Endodermal cell (in vitro differentiated cells): ENCODE measurements at regions not wholly inside any gene's neighbourhood (a gene's known extent, or its start where the extent isn't known, plus 50 kb on each side); places are given as distances from the start of the nearest gene placed in this dataset.

Experiments used
- DNase-seq: peaks from one replicate; pipeline ENCODE4 v3.0.0-alpha.2; 2017
- H3K27ac ChIP-seq: 2 replicates; pipeline ENCODE4 v1.5.1; 2013; ENCODE audit warnings: mild to moderate bottlenecking, low read depth, low read length, moderate library complexity
- H3K27me3 ChIP-seq: 2 replicates; pipeline ENCODE4 v1.6.1; 2013; ENCODE audit warnings: mild to moderate bottlenecking, low read length, moderate library complexity; ENCODE audit not compliant: insufficient read depth, control insufficient read depth, poor library complexity, severe bottlenecking
- H3K36me3 ChIP-seq: 2 replicates; pipeline ENCODE4 v1.7.0; 2013; ENCODE audit warnings: mild to moderate bottlenecking, low read length, moderate library complexity; ENCODE audit not compliant: control insufficient read depth, insufficient read depth
- H3K4me1 ChIP-seq: one replicate; pipeline ENCODE4 v1.7.0; 2013; ENCODE audit warnings: low read length; ENCODE audit not compliant: control insufficient read depth, insufficient read depth
- H3K4me3 ChIP-seq: 2 replicates; pipeline ENCODE4 v1.5.1; 2013; ENCODE audit warnings: mild to moderate bottlenecking, low read length, moderate library complexity
- H3K9ac ChIP-seq: 2 replicates; pipeline ENCODE4 v1.6.1; 2013; ENCODE audit warnings: mild to moderate bottlenecking, low read length, moderate library complexity; ENCODE audit not compliant: poor library complexity, severe bottlenecking; ENCODE audit errors: extremely low read depth
- H3K9me3 ChIP-seq: 2 replicates; pipeline ENCODE4 v1.6.1; 2013; ENCODE audit warnings: mild to moderate bottlenecking, low read length, moderate library complexity; ENCODE audit not compliant: control insufficient read depth
- H3K27ac Mint-ChIP-seq: 2 replicates; pipeline ENCODE4 v1.8.0; 2020; ENCODE audit warnings: mixed read lengths
- H3K27me3 Mint-ChIP-seq: 2 replicates; pipeline ENCODE4 v1.8.0; 2021; ENCODE audit warnings: mild to moderate bottlenecking, mixed read lengths; ENCODE audit not compliant: insufficient read depth
- H3K36me3 Mint-ChIP-seq: 2 replicates; pipeline ENCODE4 v1.8.0; 2020; ENCODE audit warnings: low read depth, mixed read lengths
- H3K4me1 Mint-ChIP-seq: 2 replicates; pipeline ENCODE4 v1.8.0; 2020; ENCODE audit warnings: mixed read lengths
- H3K4me3 Mint-ChIP-seq: 2 replicates; pipeline ENCODE4 v1.8.0; 2020; ENCODE audit warnings: mild to moderate bottlenecking, moderate library complexity, mixed read lengths
- H3K9me3 Mint-ChIP-seq: 2 replicates; pipeline ENCODE4 v1.8.0; 2020; ENCODE audit warnings: mild to moderate bottlenecking, mixed read lengths
- WGBS, 2 experiments: methylation state at CpG; one replicate each; pipeline versions ENCODE4 v1.1.5 to v1.1.7; 2013; ENCODE audit warnings: missing lambda C conversion rate in 2 of 2, mixed read lengths in 1 of 2; ENCODE audit not compliant: insufficient coverage in 1 of 2, insufficient read length in 1 of 2; 5-methylcytosine and 5-hydroxymethylcytosine counted together
- TF ChIP-seq, protein P1 (sequence below): fragments of 200-600 bp; sonication (generic); conservative IDR thresholded peaks from 2 replicates; pipeline ENCODE4 v1.5.0; 2021; ENCODE audit warnings: antibody characterized with exemption, mild to moderate bottlenecking

DNA sequence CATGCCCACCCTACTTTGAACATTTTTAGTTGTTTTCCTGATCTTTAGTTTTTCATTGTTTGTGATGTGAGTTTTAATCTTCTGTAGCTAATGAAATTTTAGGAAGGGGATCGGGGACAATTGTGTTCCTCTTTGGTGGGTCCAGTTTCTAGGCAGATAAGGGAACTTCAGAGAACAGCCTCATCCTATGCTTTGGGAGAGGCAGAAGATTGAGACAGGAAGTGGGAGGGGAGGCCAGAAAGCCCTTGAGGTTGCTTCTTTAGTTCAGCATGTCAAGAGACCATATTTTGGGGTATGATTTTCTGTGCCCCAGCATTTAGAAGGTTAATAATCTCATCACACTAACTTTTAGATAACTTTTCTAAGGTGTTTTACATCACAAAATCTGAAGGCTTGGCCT, 191.0 kb downstream of the TANC2 start:
- TF ChIP-seq, protein P1, sequence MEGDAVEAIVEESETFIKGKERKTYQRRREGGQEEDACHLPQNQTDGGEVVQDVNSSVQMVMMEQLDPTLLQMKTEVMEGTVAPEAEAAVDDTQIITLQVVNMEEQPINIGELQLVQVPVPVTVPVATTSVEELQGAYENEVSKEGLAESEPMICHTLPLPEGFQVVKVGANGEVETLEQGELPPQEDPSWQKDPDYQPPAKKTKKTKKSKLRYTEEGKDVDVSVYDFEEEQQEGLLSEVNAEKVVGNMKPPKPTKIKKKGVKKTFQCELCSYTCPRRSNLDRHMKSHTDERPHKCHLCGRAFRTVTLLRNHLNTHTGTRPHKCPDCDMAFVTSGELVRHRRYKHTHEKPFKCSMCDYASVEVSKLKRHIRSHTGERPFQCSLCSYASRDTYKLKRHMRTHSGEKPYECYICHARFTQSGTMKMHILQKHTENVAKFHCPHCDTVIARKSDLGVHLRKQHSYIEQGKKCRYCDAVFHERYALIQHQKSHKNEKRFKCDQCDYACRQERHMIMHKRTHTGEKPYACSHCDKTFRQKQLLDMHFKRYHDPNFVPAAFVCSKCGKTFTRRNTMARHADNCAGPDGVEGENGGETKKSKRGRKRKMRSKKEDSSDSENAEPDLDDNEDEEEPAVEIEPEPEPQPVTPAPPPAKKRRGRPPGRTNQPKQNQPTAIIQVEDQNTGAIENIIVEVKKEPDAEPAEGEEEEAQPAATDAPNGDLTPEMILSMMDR, result no peak
- no peak overlapping the region for H3K4me3 Mint-ChIP-seq
- no peaks in the 10 kb centered on the region for H3K9me3 ChIP-seq
- no peaks in the 10 kb centered on the region for H3K27me3 ChIP-seq
- H3K9ac ChIP-seq, result no peak overlapping the region
- H3K27ac ChIP-seq, result no peak overlapping the region
- peak overlapping the region; percentile 64 for H3K27ac Mint-ChIP-seq
- H3K36me3 ChIP-seq, result no peaks in the 10 kb centered on the region
- DNase-seq, result no peak
- no peak overlapping the region for H3K4me3 ChIP-seq
- no peaks in the 10 kb centered on the region for H3K9me3 Mint-ChIP-seq
- peaks cover 17% of the 10 kb centered on the region for H3K4me1 ChIP-seq
- peaks cover 2% of the 10 kb centered on the region for H3K27me3 Mint-ChIP-seq
- WGBS, 2 experiments, result 100% methylated on average over 1 of the region's 1 CpG
- no peaks in the 10 kb centered on the region for H3K36me3 Mint-ChIP-seq
- peaks cover 52% of the 10 kb centered on the region for H3K4me1 Mint-ChIP-seq

DNA sequence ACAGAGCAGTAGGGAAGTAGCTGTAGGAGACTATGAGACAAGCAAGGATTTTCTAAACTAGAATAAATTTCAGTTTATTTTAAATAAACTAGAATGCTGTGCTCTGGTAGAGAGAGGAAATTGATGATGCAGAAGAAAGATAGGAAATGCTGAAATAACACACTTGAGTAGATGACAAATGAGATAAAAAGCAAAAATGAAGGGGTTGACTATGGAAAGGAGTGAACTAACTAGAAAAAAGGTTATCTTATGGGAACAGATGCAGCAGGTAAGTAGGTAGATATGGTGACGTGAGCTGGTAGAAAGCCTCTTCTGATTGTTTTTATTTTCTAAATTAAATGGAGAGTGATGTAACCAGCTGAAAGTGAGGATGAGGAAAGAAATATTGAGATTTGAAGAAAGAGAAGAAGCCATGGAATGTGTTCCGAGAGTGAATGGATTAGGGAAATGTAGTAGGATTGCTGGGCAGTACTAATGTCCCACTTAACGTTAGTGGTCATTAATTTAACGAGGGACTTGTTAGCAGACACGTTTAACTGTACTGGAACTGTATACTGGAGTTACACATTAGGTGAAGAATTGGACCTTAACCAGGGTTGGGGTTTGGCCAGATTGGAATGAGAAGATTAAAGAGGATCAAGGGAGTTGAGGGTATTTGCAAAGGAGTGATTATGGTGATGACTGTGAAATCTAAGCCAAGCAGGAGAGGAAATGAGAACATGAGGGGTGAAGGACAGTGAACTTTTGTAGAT, 196.5 kb downstream of the TANC2 start:
- TF ChIP-seq, protein P1, result no peak
- Mint-ChIP-seq H3K27ac (no peak overlapping the region), H3K27me3 (peaks cover 4% of the 10 kb centered on the region), H3K4me3 (no peak overlapping the region), H3K36me3 (no peaks in the 10 kb centered on the region), H3K9me3 (no peaks in the 10 kb centered on the region), H3K4me1 (peaks cover 14% of the 10 kb centered on the region)
- WGBS, 2 experiments, result 91 to 95% methylated on average over 5 of the region's 5 CpGs
- Histone ChIP-seq H3K4me1 (no peaks in the 10 kb centered on the region), H3K9ac (no peak overlapping the region), H3K27ac (no peak overlapping the region), H3K36me3 (no peaks in the 10 kb centered on the region), H3K27me3 (no peaks in the 10 kb centered on the region), H3K4me3 (no peak overlapping the region), H3K9me3 (no peaks in the 10 kb centered on the region)
- no peak for DNase-seq

DNA sequence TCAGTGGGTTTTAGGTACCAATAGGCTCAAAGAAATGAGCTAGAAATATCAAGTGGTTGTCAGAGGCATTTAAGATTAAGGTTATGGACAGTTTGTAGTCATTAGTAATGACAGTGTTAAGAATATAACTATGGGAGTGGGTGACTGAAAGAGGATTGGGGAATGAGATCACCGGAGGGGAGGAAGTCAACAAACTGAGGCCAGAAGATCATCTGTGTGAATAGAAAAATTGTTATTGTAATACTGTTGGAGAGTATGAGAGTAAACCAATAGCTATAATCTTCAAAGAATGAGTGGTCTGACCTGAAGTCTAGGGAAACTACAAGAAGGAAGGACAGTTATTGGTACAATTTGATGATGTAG, 197.1 kb downstream of the TANC2 start:
- no peak for DNase-seq
- no peak overlapping the region for H3K9ac ChIP-seq
- peaks cover 4% of the 10 kb centered on the region for H3K27me3 Mint-ChIP-seq
- TF ChIP-seq, protein P1, result no peak
- no peaks in the 10 kb centered on the region for H3K4me1 ChIP-seq
- no peaks in the 10 kb centered on the region for H3K9me3 ChIP-seq
- no peaks in the 10 kb centered on the region for H3K27me3 ChIP-seq
- WGBS, 2 experiments, result 86 to 92% methylated on average over 1 of the region's 1 CpG
- no peak overlapping the region for H3K27ac Mint-ChIP-seq
- H3K4me1 Mint-ChIP-seq, result peaks cover 10% of the 10 kb centered on the region
- H3K27ac ChIP-seq, result no peak overlapping the region
- H3K4me3 ChIP-seq, result no peak overlapping the region
- no peak overlapping the region for H3K4me3 Mint-ChIP-seq
- H3K36me3 ChIP-seq, result no peaks in the 10 kb centered on the region
- no peaks in the 10 kb centered on the region for H3K9me3 Mint-ChIP-seq
- H3K36me3 Mint-ChIP-seq, result no peaks in the 10 kb centered on the region
